HCT116 (cell line): ENCODE measurements at regions not wholly inside any gene's neighbourhood (a gene's known extent, or its start where the extent isn't known, plus 50 kb on each side); places are given as distances from the start of the nearest gene placed in this dataset.

Experiments used
- ATAC-seq: fragments of 200-7000 bp; cut with Tn5 transposase; 2 replicates; pipeline ENCODE4 v1.9.1; 2020; ENCODE audit warnings: mild to moderate bottlenecking, moderate library complexity
- BruUV-seq: library from RNA; stranded (reverse); fragments of 400-500 nt; replicated peaks from 2 replicates; lab custom pipeline; 2021; lab: Mats Ljungman, UMichigan
- CTCF ChIA-PET: fragments of 300-600 bp; sonication (Branson Sonifier 250); formaldehyde crosslinking; loops from one replicate; lab custom pipeline; 2021; ENCODE audit warnings: antibody characterized with exemption; lab: Charles Lee
- POLR2A ChIA-PET: fragments of 300-600, 350-600 bp; sonication (Branson Sonifier 250); formaldehyde crosslinking; loops from one replicate; lab custom pipeline; 2021; ENCODE audit warnings: antibody characterized with exemption; lab: Charles Lee
- RAD21 ChIA-PET, 2 experiments: fragments of 300-600 bp; sonication (Branson Sonifier 250); formaldehyde crosslinking; loops; one replicate each; lab custom pipeline; 2023; ENCODE audit warnings: low total read pairs in 2 of 2; ENCODE audit not compliant: uncharacterized antibody in 2 of 2, unreplicated experiment in 2 of 2, low non-redundant PET in 1 of 2; lab: Charles Lee
- DNase-seq: peaks from one replicate; pipeline ENCODE4 v3.0.0-alpha.2; 2010; ENCODE audit warnings: low read depth, low spot score
- H2AFZ ChIP-seq: fragments of 200-600 bp; shearing (Covaris generic), sonication (generic); 2 replicates; pipeline ENCODE4 v1.6.1; 2017; ENCODE audit warnings: low read depth, mixed run types, mixed read lengths, antibody characterized with exemption, low read length; ENCODE audit not compliant: poor library complexity, severe bottlenecking
- H3K27ac ChIP-seq: 2 replicates; pipeline ENCODE4 v1.5.1; 2012; ENCODE audit warnings: low read depth, low read length
- H3K27me3 ChIP-seq: fragments of 200-600 bp; sonication (generic); 2 replicates; pipeline ENCODE4 v1.6.1; 2016; ENCODE audit warnings: mixed run types, low read length, mixed read lengths; ENCODE audit not compliant: insufficient read depth
- H3K36me3 ChIP-seq, 2 experiments: fragments of 200-500 bp in 1 of 2; fragments of 200-600 bp in 1 of 2; sonication (Bioruptor generic) in 1 of 2; sonication (generic) in 1 of 2; 2 replicates each; pipeline versions ENCODE4 v1.5.1 to v1.6.1; 2014 to 2016; ENCODE audit warnings: low read length in 2 of 2, inconsistent platforms in 1 of 2, mixed read lengths in 1 of 2, mixed run types in 1 of 2; ENCODE audit not compliant: insufficient read depth in 2 of 2, control insufficient read depth in 1 of 2
- H3K4me1 ChIP-seq, 2 experiments: fragments of 200-600 bp in 1 of 2; sonication (generic) in 1 of 2; 2 replicates each; pipeline versions ENCODE4 v1.5.1 to v1.6.1; 2012 to 2017; ENCODE audit warnings: low read length in 2 of 2, inconsistent platforms in 1 of 2, mild to moderate bottlenecking in 1 of 2, mixed read lengths in 1 of 2, mixed run types in 1 of 2, moderate library complexity in 1 of 2; ENCODE audit not compliant: insufficient read depth in 2 of 2, control insufficient read depth in 1 of 2
- H3K4me2 ChIP-seq: fragments of 200-600 bp; sonication (generic); 2 replicates; pipeline ENCODE4 v1.6.1; 2017; ENCODE audit warnings: mixed run types, low read length, mixed read lengths
- H3K4me3 ChIP-seq, 2 experiments: fragments of 200-600 bp in 1 of 2; sonication (generic) in 1 of 2; replicated peaks in 1 of 2; 2 replicates each; pipeline ENCODE4 v1.5.1; 2011 to 2016; ENCODE audit warnings: low read length in 2 of 2, control low read depth in 1 of 2, low read depth in 1 of 2, mild to moderate bottlenecking in 1 of 2, mixed read lengths in 1 of 2, mixed run types in 1 of 2
- H3K79me2 ChIP-seq: fragments of 200-600 bp; sonication (generic); 2 replicates; pipeline ENCODE4 v1.6.1; 2017; ENCODE audit warnings: mild to moderate bottlenecking, mixed run types, low read length, moderate library complexity, mixed read lengths; ENCODE audit not compliant: insufficient read depth
- H3K9ac ChIP-seq: fragments of 200-600 bp; sonication (generic); 2 replicates; pipeline ENCODE4 v1.6.1; 2016; ENCODE audit warnings: low read length, mixed read lengths
- H3K9me2 ChIP-seq: fragments of 200-600 bp; sonication (generic), shearing (Covaris generic); 2 replicates; pipeline ENCODE4 v1.6.1; 2017; ENCODE audit warnings: mixed run types, mild to moderate bottlenecking, moderate library complexity; ENCODE audit not compliant: insufficient read depth
- H3K9me3 ChIP-seq, 2 experiments: fragments of 200-500 bp in 1 of 2; fragments of 200-600 bp in 1 of 2; sonication (Bioruptor generic) in 1 of 2; sonication (generic) in 1 of 2; 2 replicates each; pipeline ENCODE4 v1.6.1; 2014 to 2017; ENCODE audit warnings: low read length in 2 of 2, mixed read lengths in 2 of 2, inconsistent platforms in 1 of 2, low read depth in 1 of 2, mild to moderate bottlenecking in 1 of 2, mixed run types in 1 of 2, moderate library complexity in 1 of 2; ENCODE audit not compliant: control insufficient read depth in 1 of 2, insufficient read depth in 1 of 2
- H4K20me1 ChIP-seq: fragments of 200-600 bp; sonication (generic), shearing (Covaris generic); 2 replicates; pipeline ENCODE4 v1.6.1; 2017; ENCODE audit warnings: mixed run types, mild to moderate bottlenecking, moderate library complexity; ENCODE audit not compliant: insufficient read depth
- EGR1 ChIP-seq: IDR thresholded peaks from 2 replicates; pipeline ENCODE4 v1.6.1; 2012; ENCODE audit warnings: low read depth
- EZH2 ChIP-seq: fragments of 200-600 bp; sonication (generic); IDR thresholded peaks from 2 replicates; pipeline ENCODE4 v1.6.1; 2017; ENCODE audit warnings: antibody characterized with exemption, mixed run types
- FOSL1 ChIP-seq: IDR thresholded peaks from 2 replicates; pipeline ENCODE4 v1.6.1; 2012; ENCODE audit warnings: low read depth
- SRF ChIP-seq: IDR thresholded peaks from 2 replicates; pipeline ENCODE4 v1.6.1; 2012; ENCODE audit warnings: low read depth
- intact Hi-C: fragments of 100-400 bp; cut with micrococcal nuclease; formaldehyde crosslinking; loops from 2 replicates; pipeline ENCODE4 v1.10.0; 2022
- TF ChIP-seq, protein P1 (sequence below): IDR thresholded peaks from 2 replicates; pipeline ENCODE4 v1.6.1; 2011; ENCODE audit warnings: mild to moderate bottlenecking, low read length, moderate library complexity; ENCODE audit not compliant: insufficient replicate concordance; ENCODE audit errors: extremely low read depth

DNA sequence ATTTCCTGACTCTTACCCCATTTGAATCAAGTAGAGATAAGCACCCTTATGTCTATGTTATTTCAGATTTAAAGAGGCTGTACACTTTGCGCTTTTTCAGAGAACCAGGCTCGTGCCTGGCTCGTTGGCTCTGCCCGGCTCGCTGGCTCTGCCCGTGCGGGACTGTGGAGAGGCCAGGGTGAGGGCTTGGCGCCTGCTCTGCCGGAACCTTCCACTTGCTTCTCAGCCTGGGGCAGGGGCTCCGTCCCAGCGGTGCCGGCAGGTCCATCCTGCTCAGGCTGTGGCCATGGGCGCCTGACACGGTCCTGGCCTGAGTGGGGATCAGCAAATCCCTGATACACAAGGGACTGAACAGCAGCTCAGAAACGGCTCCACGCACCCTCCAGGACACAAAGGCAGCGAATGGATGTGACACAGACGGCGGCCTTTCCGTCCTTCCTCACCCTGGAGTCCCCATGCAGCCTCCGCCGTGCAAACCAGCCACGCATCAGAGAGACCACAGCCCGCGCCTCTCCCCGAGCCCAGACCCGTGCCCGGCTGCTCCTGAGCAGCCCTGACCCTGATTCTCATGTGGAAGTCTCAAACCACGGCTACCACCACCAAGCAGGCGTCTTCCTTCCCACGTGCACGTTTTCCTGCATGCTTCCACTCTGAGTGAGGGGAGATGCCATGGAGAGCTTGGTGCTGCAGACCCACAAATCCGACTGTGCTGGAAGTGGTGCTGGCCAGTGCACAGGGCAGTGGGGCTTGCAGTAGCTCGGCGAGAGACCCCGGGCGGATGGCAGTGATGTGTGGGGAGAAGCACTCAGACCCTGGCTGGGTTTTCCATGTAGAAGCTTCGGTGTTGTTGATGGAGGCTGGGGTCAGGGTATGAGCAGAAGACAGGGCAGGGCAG lies 233.9 kb downstream of the ERMARD start:
- Histone ChIP-seq H3K9ac (no peak overlapping the region), H3K4me1 (no peaks in the 10 kb centered on the region), H3K27me3 (peaks cover 8% of the 10 kb centered on the region; the same call in 1 of the 2 replicates), H2AFZ (no peak overlapping the region), H3K9me2 (no peaks in the 10 kb centered on the region), H3K79me2 (no peaks in the 10 kb centered on the region), H3K27ac (no peak overlapping the region), H3K4me2 (no peak overlapping the region), H3K9me3 (no peaks in the 10 kb centered on the region), H3K36me3 (no peaks in the 10 kb centered on the region), H4K20me1 (no peaks in the 10 kb centered on the region), H3K4me3 (no peak overlapping the region)
- no TSS peak for BruUV-seq
- intact Hi-C loops = no loop called here
- ChIA-PET CTCF (no interaction called here), RAD21 (no interaction called here), POLR2A (no interaction called here)
- DNase-seq = no peak
- ATAC-seq = no peak
- TF ChIP-seq, protein P1, sequence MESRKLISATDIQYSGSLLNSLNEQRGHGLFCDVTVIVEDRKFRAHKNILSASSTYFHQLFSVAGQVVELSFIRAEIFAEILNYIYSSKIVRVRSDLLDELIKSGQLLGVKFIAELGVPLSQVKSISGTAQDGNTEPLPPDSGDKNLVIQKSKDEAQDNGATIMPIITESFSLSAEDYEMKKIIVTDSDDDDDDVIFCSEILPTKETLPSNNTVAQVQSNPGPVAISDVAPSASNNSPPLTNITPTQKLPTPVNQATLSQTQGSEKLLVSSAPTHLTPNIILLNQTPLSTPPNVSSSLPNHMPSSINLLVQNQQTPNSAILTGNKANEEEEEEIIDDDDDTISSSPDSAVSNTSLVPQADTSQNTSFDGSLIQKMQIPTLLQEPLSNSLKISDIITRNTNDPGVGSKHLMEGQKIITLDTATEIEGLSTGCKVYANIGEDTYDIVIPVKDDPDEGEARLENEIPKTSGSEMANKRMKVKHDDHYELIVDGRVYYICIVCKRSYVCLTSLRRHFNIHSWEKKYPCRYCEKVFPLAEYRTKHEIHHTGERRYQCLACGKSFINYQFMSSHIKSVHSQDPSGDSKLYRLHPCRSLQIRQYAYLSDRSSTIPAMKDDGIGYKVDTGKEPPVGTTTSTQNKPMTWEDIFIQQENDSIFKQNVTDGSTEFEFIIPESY = no peak
- TF ChIP-seq SRF = no peak
- TF ChIP-seq EGR1 = no peak
- TF ChIP-seq FOSL1 = no peak
- TF ChIP-seq EZH2 = no peak
- TF ChIP-seq, all 23 proteins: peak for 0
